CD4-positive, alpha-beta T cell treated with Interleukin-1 beta for 1 hour (primary cell): ENCODE measurements at regions not wholly inside any gene's neighbourhood (a gene's known extent, or its start where the extent isn't known, plus 50 kb on each side); places are given as distances from the start of the nearest gene placed in this dataset.

ENCODE experiments used
- DNase-seq, 2 donors: peaks; one replicate each; pipeline ENCODE4 v3.0.0-alpha.2; 2020 to 2022

GRCh38 chr4:174120446-174121295 lies 162.8 kb downstream of the FBXO8 start:
- peak in 1 of 2 donors; percentile 28 for DNase-seq

GRCh38 chr4:174119830-174120229 lies 163.6 kb downstream of the FBXO8 start:
- DNase-seq, result no peak

- DNase-seq, result no peak
Observed at GRCh38 chr4:174119051-174119450, 164.4 kb downstream of the FBXO8 start.

DNA sequence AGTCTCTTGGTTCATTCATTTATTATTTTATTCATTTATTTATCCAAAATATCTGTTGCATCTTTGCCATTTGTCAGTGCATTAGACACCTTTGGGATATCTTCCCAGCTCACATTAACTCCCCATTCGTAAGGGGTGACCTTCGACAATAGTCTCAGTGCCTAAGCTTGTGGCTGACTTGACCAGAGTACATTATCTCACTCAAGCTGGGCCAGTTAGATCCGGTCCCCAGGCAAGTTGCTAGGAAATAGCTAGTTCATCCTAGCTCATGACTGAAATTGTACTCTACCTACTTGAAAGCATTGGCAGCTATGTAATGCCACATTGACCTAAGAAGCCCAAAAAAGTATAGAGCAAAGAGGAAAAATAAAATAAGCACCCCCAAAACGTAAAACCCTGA lies 165.3 kb downstream of the FBXO8 start:
- no peak for DNase-seq

- DNase-seq, result no peak
Observed at GRCh38 chr4:174117445-174117844, 166.0 kb downstream of the FBXO8 start.

DNA sequence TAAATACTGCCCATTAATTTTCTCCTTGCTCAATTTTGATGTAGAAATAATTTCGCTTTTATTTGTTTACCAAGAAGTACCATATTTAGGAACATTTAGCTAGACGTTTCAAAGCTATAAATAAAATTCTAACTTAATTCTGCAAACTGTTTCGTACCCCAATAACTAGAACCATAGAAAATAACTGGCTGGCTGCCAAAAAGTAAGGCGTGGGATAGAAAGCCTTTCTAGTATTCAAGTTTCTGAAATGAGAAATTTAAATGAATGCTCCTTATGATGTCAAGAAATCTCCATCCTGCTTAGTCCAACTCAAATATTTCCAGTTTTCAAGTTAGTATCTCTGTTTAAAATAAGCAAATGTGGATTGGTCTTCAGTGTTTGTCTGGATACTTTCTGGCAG lies 167.4 kb downstream of the FBXO8 start:
- DNase-seq, result no peak

- no peak for DNase-seq
Observed at GRCh38 chr4:174111422-174111821, 172.0 kb downstream of the FBXO8 start.

- DNase-seq, result no peak
Observed at GRCh38 chr4:174110180-174110579, 173.3 kb downstream of the FBXO8 start.

DNA sequence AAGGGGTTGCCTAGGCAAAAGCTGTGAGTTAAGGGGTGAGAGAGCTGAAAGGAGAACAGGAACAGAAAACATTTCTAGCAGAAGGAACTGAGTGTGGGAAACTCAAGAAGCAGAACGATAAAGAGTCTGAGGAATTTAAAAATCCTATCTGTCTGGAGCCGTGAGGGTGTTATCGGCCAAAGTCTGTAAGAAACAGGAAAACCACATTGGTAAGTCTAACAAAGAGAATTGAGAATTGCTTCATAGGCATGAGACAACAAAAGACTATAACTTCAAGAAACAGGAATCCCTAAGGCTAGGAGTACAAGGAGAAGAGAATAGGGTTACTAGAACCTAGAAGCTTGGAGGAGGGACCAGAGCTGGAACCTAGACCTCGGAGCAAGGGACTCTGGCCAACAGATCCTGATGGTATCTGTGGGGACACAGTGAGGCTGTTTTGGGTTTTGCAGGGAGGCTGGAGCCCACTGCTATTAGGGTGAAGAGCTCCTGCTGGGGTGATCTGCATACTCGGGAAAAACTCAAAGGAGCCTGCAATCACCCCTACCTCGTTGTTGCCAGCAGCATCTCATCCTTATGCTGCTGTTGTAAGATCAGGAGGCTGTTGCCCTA lies 175.6 kb downstream of the FBXO8 start:
- no peak for DNase-seq

DNA sequence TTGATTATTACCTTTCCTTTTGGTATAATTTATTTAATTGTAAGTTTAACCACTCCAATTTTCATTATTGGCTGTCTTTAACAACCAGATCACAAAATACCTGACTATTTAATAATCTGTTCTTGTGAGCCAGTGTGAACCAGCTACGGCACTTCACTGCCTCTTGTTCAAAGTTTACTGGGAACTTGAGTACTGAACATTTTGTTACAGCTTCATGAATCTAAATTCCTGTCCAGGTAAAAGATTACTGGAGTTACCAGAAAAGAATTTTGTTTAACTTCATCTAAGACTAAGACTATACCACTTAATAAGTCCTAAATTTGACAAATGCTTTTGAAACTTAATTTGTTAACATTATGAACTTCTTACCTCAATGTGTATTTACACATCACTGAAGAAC lies 178.3 kb downstream of the FBXO8 start:
- DNase-seq, result no peak

DNA sequence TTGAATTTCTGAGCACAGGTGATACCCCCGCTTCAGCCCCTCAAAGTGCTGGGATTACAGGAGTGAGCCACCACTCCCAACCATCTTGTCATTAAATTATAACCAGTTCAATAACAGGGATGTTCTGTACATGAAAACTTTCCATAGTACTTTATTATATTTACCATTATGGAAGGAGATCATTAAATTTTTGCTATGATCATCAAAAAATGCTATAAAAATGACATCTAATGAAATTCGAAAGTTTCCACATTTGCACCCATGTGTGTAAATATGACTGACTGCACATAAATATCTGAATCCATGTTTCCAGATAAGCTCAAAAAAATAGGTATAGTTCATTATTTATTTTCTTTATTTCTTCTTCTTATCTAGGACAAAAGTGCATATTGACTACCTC lies 182.6 kb downstream of the FBXO8 start:
- DNase-seq, result no peak

GRCh38 chr4:174099712-174100111 lies 183.8 kb downstream of the FBXO8 start:
- DNase-seq, result no peak

GRCh38 chr4:174096999-174097398 lies 186.5 kb downstream of the FBXO8 start:
- DNase-seq, result no peak

DNA sequence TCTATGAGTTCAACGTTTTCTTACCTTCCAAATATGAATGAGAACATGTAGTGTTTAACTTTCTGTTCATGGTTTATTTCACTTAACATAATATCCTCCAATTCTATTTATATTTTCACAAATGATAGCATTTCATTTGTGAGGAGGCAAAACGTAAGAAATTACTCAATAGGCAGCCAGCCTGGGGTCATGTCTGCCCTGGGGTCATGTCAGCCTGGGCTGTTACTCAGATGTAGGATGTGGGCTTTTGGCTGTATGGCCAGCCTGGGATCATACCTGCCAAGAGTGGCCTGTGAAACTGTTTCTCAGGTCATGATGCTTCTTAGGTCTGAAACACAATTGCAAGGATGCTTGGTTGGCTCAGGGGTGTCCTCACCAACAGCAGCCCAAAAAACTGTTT lies 187.0 kb downstream of the FBXO8 start:
- DNase-seq, result no peak

- no peak for DNase-seq
Observed at GRCh38 chr4:174091130-174091529, 192.3 kb downstream of the FBXO8 start.

DNA sequence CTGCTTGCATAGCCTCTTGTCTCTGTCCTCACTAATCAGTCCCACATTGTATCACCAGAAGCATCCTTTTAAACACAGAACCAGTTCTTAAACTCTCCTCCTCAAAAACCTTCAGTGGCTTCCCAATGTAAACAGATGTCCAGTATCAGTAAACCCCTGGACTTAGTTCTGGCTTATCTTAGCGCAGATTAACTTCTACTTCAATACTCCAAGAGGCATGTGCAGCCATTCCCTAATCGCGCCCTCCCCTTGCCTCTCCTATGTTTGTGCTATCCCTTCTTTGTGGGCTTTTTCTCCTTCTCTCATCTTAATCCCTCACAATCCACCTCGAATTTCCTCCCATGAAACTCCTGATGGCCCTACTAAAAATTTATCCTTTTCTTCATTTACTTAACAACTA lies 193.8 kb downstream of the FBXO8 start:
- no peak for DNase-seq

GRCh38 chr4:174088795-174089194 lies 194.7 kb downstream of the FBXO8 start:
- no peak for DNase-seq

GRCh38 chr4:174086829-174087799 lies 196.4 kb downstream of the FBXO8 start:
- no peak for DNase-seq

- DNase-seq, result no peak
Observed at GRCh38 chr4:174084981-174085380, 198.5 kb downstream of the FBXO8 start.

GRCh38 chr4:174084542-174084941 lies 198.9 kb downstream of the FBXO8 start:
- no peak for DNase-seq

- no peak for DNase-seq
Observed at GRCh38 chr4:174080361-174080760, 203.1 kb downstream of the FBXO8 start.

GRCh38 chr4:174071595-174071994 lies 211.9 kb downstream of the FBXO8 start:
- no peak for DNase-seq

DNA sequence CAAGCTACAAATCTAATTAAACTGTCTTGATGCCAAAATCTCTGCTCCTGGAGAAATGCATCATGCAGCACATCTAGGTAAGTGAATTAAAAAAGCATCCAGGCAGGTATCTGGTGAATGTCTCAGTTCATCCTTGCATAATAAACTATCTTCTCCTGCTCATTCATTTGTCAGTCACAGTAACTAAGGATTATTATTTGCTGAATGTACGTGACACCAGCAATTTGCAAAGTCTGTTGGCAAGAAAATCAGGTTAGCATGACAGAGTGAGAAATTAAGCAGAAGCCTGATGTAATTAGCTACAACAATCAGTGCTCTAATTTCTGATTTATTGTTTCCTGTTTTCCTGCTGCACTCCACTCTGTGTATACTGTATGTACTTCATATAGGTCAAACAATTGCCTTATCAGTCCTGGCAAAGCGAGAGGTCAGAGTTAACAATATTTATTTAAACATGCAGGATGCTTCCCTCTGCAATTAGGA lies 213.6 kb downstream of the FBXO8 start:
- DNase-seq, result no peak
